ENCODE measurements at regions not wholly inside any gene's neighbourhood (a gene's known extent, or its start where the extent isn't known, plus 50 kb on each side); places are given as distances from the start of the nearest gene placed in this dataset.
"Not testable (repeated sequence)": the region's sequence is repeated elsewhere in the genome, so short reads cannot be mapped to it uniquely, and the experiment has no call there.

DNA sequence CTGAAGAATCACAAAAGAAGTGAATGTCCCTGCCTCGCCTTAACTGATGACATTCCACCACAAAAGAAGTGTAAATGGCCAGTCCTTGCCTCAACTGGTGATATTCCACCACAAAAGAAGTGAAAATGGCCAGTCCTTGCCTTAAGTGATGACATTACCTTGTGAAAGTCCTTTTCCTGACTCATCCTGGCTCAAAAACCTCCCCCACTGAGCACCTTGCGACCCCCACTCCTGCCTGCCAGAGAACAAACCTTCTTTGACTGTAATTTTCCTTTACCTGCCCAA lies 328.5 kb upstream of the TECRL start:
- TF ChIP-seq CTCF (conservative IDR thresholded peaks at IDR 0.05; ENCODE audit: low read length); EZH2phosphoT487 (IDR thresholded peaks at IDR 0.05; ENCODE audit: borderline replicate concordance, low read depth, low read length): not testable (repeated sequence)

All from OCI-LY7 (cell line).